Retinal pigment epithelial cell (primary cell): ENCODE measurements at regions not wholly inside any gene's neighbourhood (a gene's known extent, or its start where the extent isn't known, plus 50 kb on each side); places are given as distances from the start of the nearest gene placed in this dataset.

Source experiments
- DNase-seq: peaks from one replicate; pipeline ENCODE4 v3.0.0-alpha.2; 2010; ENCODE audit warnings: low read depth
- H3K4me3 ChIP-seq: 2 replicates; pipeline ENCODE4 v1.5.1; 2011; ENCODE audit warnings: mild to moderate bottlenecking, low read length, control low read depth, moderate library complexity
- TF ChIP-seq, protein P1 (sequence below): conservative IDR thresholded peaks from 2 replicates; pipeline ENCODE4 v1.5.1; 2011; ENCODE audit warnings: low read depth, low read length, control low read depth, inconsistent platforms

DNA sequence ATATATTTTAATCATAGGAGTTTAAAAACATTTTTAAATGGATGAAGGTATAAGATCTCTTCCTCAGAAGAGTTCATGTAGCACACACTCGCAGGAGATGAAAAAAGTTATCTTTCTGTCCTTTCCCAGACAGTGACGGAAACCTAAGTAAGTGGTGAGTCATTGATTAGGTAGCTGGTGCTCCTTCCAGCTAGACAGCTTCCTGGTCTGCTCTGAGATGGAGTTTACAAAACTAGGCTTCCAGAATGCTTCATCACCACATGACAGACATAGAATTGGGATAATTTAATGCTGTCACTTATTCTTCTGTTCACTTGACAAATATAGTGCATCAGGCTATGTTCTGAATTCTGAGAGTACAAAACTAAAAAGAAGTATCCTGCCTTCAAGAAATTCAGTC, 2393.0 kb upstream of the C9orf72 start:
- peak; percentile 5 for DNase-seq
- H3K4me3 ChIP-seq, result no peak overlapping the region
- TF ChIP-seq, protein P1, sequence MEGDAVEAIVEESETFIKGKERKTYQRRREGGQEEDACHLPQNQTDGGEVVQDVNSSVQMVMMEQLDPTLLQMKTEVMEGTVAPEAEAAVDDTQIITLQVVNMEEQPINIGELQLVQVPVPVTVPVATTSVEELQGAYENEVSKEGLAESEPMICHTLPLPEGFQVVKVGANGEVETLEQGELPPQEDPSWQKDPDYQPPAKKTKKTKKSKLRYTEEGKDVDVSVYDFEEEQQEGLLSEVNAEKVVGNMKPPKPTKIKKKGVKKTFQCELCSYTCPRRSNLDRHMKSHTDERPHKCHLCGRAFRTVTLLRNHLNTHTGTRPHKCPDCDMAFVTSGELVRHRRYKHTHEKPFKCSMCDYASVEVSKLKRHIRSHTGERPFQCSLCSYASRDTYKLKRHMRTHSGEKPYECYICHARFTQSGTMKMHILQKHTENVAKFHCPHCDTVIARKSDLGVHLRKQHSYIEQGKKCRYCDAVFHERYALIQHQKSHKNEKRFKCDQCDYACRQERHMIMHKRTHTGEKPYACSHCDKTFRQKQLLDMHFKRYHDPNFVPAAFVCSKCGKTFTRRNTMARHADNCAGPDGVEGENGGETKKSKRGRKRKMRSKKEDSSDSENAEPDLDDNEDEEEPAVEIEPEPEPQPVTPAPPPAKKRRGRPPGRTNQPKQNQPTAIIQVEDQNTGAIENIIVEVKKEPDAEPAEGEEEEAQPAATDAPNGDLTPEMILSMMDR, result no peak

DNA sequence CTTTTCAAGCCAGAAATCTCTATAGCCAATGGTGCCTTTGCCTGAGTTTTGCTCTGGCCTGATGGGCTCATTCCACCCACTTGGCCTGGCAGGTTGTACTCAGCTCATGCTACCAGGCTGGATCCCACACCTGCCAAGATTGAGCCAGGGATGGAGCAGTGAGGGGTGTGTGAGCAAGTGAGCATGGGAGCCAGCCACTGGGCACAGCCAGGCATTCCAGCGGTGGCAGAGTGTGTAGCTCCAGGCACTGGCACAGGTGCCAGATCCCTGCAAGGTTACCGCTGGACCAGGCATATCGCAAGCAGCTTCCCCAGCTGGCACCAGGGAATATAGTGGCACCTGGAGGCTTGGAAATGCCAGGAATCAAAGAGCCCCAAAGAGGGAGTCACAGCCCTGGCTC, 2395.6 kb upstream of the C9orf72 start:
- no peak for DNase-seq
- TF ChIP-seq, protein P1, result no peak
- no peak overlapping the region for H3K4me3 ChIP-seq

DNA sequence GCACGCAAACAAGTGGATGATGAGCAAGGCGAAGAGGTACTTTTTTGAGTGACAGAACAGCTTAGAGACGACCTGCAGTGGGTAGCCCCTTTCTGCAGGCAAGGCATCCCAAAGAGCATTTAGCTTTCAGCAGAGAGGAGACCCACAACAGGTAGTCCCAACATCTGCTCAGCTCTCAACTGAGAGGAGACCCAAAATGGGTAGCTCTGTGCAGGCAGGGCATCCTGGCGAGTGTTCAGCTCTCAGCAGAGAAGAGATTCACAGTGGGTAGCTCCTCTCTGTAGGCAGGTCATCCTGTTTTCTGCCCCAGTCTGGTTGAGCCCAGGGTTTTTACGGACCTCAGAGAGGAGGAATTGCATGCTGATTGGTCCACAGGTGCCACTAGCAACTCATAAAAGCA, 2396.1 kb upstream of the C9orf72 start:
- DNase-seq, result no peak
- TF ChIP-seq, protein P1, result no peak
- H3K4me3 ChIP-seq, result no peak overlapping the region

DNA sequence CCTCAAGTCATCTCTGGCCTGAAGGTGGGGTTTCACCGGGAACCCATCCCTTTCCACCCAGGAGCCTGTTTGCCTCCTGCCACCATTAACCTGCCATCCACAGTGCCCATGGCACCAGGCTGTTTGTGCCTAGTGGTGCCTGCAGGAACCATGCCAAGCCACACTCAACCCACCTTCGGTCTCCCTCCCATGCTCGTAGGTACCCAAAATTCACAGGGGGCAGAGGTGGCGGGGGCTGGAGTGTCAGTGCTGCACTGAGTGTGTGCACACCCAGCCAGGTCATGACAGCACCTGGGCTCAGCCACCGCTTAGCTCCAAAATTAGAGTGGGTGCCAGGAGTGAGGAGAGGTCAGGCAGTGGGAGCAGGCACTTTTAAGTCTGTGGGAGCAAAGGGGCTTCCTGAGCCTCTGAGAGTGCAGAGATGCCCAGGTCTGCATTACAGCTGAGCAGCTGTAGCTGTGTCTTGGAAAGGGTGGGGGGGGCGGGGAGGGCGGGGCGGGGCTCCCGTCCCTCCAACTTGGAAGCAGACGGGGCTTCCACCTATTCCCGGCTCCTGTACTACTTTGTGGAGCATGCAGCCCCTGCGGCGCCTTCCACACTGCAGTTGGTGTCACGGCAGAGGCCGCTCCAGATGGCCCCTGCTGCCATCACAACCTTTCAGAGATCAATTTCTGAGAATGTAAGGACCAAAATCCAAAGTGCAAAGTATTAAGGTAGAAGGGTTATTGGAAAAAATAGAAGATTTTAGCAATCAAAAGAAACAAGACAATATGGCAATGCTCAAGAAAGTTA, 2396.8 kb upstream of the C9orf72 start:
- no peak for DNase-seq
- H3K4me3 ChIP-seq, result no peak overlapping the region
- TF ChIP-seq, protein P1, result no peak

DNA sequence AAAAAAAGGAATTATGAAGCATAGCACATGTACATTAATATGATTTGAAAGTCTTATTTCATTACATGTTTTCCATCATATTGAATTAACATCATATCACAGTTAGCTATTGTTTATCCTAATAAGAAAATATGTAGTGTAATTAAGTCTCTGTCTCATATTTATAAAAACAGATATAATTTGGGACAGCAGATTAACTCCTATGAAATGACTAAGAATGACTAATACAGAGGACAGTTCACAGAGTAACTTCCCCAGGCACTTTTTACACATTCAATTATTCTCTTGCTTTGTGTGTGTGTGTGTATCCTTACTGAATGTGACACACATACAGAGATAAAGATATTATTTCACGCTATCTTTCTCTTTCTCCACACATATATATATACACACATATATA, 2400.9 kb upstream of the C9orf72 start:
- DNase-seq, result no peak
- TF ChIP-seq, protein P1, result no peak
- H3K4me3 ChIP-seq, result no peak overlapping the region

DNA sequence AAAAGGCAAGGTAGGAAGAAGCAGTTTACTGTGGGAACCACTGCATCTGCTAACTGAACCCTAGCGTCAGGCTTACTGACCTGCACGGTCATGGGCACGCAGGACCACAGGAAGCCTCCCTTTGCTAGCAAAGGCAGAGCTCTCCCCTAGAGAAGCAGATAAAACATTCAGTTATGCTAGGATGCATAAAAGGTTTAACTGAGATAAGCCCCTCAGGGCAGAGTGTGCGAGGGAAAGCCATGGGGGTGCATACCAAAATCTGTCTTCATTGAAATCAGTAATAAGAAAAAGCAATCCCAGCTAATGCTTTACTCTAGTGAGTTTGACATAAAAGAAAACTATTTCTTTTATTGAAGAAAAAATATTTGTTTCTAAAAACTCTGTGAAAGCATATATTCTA, 2403.7 kb upstream of the C9orf72 start:
- DNase-seq, result no peak
- TF ChIP-seq, protein P1, result no peak
- no peak overlapping the region for H3K4me3 ChIP-seq

DNA sequence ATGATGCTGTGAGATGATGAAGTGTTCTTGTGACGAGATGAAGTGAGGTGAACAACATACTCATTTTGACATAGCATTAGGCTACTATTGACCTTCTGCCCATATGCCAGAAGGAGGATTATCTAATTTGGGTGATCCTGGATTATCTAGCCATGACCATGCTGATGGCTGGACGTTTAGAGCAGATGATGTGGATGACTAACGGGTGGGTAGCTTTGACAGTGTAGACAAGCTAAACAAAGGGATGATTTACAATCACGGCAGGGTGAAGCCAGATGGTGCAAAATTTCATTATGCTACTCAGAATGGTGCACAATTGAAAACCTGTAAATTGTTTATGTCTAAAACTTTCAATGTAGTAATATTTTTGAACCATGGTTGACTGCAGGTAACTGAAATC, 2403.4 kb upstream of the ACO1 start:
- H3K4me3 ChIP-seq, result no peak overlapping the region
- no peak for DNase-seq
- TF ChIP-seq, protein P1, result no peak
